ENCODE measurements at regions not wholly inside any gene's neighbourhood (a gene's known extent, or its start where the extent isn't known, plus 50 kb on each side); places are given as distances from the start of the nearest gene placed in this dataset.

DNA sequence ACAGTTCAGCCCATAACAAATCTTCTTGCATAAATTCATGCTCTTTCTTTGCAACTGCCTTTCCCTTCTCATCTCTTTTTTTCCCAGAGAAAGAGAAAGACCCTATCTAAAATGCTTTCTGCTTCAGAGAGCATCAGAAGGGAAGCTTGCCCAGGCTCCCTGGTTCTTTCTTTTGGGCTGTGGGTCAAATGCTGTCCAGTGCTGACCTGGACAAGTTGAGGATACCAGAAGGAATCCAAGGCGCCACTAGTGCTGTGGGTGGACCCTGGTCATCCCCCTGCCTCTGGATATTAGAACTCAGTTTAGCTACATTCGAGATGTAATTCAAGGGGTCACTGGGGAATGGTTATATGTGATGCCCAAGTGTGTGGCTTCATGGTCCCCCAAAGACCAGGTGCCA is 411.6 kb downstream of the RPS24 start:
- no peak overlapping the region for H3K27ac ChIP-seq
- no peak overlapping the region for H3K9ac ChIP-seq (ENCODE audit: insufficient read length)
- TF ChIP-seq FOXP2 (optimal IDR thresholded peaks at IDR 0.05; ENCODE audit: control extremely low read depth, extremely low read length, insufficient read depth) (no peak), EZH2 (IDR thresholded peaks at IDR 0.05) (no peak), POLR2AphosphoS5 (IDR thresholded peaks at IDR 0.05; ENCODE audit: borderline replicate concordance, low read depth, low read length) (no peak)
- H3K4me3 ChIP-seq, result no peak overlapping the region
- no peak for DNase-seq (ENCODE audit: low read depth, low spot score)
- H3K36me3 ChIP-seq (ENCODE audit: insufficient read depth, low read length), result no peaks in the 10 kb centered on the region
- no peaks in the 10 kb centered on the region for H3K9me3 ChIP-seq (ENCODE audit: low read depth, low read length)

DNA sequence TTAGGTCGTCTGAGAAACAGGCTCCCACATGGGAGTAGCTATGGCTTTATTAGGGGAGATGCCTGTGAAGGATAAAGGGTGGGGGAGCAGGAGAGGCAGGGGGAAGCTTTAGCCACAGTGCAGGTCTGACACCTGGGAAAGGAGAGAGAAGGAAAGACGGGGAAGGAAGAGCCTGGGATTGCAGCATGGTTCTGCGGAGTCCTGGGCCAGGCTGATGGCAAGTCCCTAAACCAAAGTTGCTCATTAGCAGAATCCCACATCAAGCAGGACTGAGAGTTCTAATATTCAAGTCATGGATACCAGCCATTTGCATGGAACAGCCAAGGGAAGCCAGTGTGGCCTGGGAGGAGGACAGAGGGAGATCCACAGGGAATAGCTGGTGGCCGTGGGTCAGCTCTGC is 414.8 kb downstream of the RPS24 start:
- TF ChIP-seq POLR2AphosphoS5 (IDR thresholded peaks at IDR 0.05; ENCODE audit: borderline replicate concordance, low read depth, low read length) (no peak), FOXP2 (optimal IDR thresholded peaks at IDR 0.05; ENCODE audit: control extremely low read depth, extremely low read length, insufficient read depth) (no peak), EZH2 (IDR thresholded peaks at IDR 0.05) (no peak)
- no peaks in the 10 kb centered on the region for H3K9me3 ChIP-seq (ENCODE audit: low read depth, low read length)
- H3K27ac ChIP-seq, result no peak overlapping the region
- no peak overlapping the region for H3K9ac ChIP-seq (ENCODE audit: insufficient read length)
- DNase-seq (ENCODE audit: low read depth, low spot score), result no peak
- H3K4me3 ChIP-seq, result no peak overlapping the region
- H3K36me3 ChIP-seq (ENCODE audit: insufficient read depth, low read length), result no peaks in the 10 kb centered on the region

DNA sequence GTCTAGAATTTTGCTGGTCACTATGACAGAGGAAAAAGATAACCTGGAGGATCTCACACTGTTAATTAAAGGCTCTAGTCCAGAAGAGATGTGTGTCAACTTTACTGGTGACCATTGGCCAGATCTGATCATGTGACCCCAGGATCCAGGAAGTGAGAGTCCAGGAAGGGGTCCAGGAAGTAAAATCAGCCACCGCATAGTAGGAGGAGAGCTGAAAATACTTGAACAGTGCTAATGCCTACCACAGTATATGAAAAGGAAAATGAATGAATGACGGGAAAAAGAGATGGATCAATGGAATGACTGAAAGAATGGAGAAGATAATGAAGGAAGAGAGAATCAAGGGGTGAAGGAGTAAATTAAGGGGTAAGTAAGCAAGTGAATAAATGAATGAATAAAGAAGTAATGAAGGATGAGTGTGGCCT is 415.3 kb downstream of the RPS24 start:
- no peak overlapping the region for H3K27ac ChIP-seq
- DNase-seq (ENCODE audit: low read depth, low spot score), result no peak
- no peaks in the 10 kb centered on the region for H3K36me3 ChIP-seq (ENCODE audit: insufficient read depth, low read length)
- H3K4me3 ChIP-seq, result no peak overlapping the region
- no peaks in the 10 kb centered on the region for H3K9me3 ChIP-seq (ENCODE audit: low read depth, low read length)
- no peak for TF ChIP-seq FOXP2 (optimal IDR thresholded peaks at IDR 0.05; ENCODE audit: control extremely low read depth, extremely low read length, insufficient read depth)
- H3K9ac ChIP-seq (ENCODE audit: insufficient read length), result no peak overlapping the region

DNA sequence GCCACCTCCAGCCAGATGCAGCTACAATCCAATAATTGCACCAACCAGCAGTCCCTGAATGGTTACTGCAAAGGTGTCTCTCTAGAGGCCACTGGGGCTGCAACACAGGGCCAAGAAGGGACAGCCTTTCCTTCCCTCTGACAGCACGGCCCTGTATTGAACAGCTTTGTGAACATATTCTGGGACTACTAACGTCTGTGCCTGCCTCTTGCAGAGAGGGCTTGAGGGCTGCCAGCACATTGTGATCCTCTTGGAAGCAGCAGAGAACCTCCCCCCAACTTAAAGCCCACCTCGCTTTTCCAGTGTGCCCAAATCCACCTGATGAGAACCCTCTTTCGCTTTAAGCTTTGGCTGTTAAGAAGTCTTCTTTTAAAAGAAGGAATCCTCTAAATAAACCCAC is 415.9 kb downstream of the RPS24 start:
- Histone ChIP-seq H3K9ac (ENCODE audit: insufficient read length) (no peak overlapping the region), H3K4me3 (no peak overlapping the region), H3K36me3 (ENCODE audit: insufficient read depth, low read length) (no peaks in the 10 kb centered on the region), H3K9me3 (ENCODE audit: low read depth, low read length) (no peaks in the 10 kb centered on the region), H3K27ac (no peak overlapping the region)
- TF ChIP-seq FOXP2 (optimal IDR thresholded peaks at IDR 0.05; ENCODE audit: control extremely low read depth, extremely low read length, insufficient read depth) (no peak), POLR2AphosphoS5 (IDR thresholded peaks at IDR 0.05; ENCODE audit: borderline replicate concordance, low read depth, low read length) (no peak), EZH2 (IDR thresholded peaks at IDR 0.05) (no peak)
- no peak for DNase-seq (ENCODE audit: low read depth, low spot score)

DNA sequence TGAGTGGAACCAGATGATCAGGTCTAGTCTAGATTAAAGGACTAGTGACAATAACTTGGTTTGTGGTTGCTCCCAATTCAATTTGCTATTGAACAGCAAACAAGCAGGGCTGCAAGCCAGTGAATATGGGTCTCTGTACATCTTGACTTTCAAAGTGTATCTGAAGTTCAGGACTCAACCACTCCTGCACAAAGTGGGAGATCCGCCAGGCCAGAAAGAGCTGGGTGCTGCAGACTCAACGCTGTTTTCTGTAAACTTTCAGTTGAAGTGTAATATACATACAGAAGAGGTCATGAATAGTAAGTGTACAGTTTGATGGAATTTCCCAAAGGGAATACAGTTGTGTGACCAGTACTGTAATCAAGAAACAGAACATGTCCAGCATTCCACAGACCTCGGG is 416.6 kb downstream of the RPS24 start:
- no peaks in the 10 kb centered on the region for H3K36me3 ChIP-seq (ENCODE audit: insufficient read depth, low read length)
- H3K27ac ChIP-seq, result no peak overlapping the region
- DNase-seq (ENCODE audit: low read depth, low spot score), result no peak
- H3K4me3 ChIP-seq, result no peak overlapping the region
- TF ChIP-seq EZH2 (IDR thresholded peaks at IDR 0.05) (no peak), FOXP2 (optimal IDR thresholded peaks at IDR 0.05; ENCODE audit: control extremely low read depth, extremely low read length, insufficient read depth) (no peak), POLR2AphosphoS5 (IDR thresholded peaks at IDR 0.05; ENCODE audit: borderline replicate concordance, low read depth, low read length) (no peak)
- H3K9ac ChIP-seq (ENCODE audit: insufficient read length), result no peak overlapping the region
- H3K9me3 ChIP-seq (ENCODE audit: low read depth, low read length), result no peaks in the 10 kb centered on the region

DNA sequence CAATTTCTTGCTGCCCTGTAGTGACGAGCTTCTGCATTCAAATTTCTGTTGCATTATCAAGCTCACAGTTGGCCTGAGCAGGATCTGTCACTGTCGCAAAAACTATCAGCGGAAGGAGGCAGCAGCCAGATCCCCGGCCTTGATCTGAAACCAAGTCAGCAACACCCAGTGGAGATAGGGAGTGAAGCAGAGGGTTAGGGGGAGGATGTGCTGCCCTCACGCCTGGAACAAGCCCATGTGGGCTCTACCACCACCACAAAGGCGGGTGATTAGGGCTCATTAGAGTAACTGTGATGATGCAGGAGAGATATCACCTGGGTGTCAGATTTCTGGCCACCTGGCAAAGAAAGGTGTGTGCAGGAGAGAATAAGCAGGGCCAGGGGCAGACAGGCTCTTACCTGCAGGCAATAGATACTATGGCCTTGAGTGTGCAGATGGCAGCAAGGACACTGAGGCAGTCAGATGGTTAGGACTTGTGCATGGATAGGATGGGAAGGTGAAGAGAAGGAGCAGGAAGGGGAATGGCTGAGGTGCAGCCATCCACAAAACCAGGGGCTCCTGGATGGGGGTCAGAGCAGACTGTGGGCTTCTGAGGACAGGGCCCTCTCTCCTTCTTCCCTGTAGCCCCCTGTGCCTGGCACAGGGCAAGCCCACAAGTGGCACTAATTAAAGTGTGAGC is 417.3 kb downstream of the RPS24 start:
- H3K9ac ChIP-seq (ENCODE audit: insufficient read length), result no peak overlapping the region
- DNase-seq (ENCODE audit: low read depth, low spot score), result no peak
- no peak overlapping the region for H3K4me3 ChIP-seq
- H3K36me3 ChIP-seq (ENCODE audit: insufficient read depth, low read length), result no peaks in the 10 kb centered on the region
- H3K9me3 ChIP-seq (ENCODE audit: low read depth, low read length), result no peaks in the 10 kb centered on the region
- H3K27ac ChIP-seq, result no peak overlapping the region
- TF ChIP-seq POLR2AphosphoS5 (IDR thresholded peaks at IDR 0.05; ENCODE audit: borderline replicate concordance, low read depth, low read length) (no peak), FOXP2 (optimal IDR thresholded peaks at IDR 0.05; ENCODE audit: control extremely low read depth, extremely low read length, insufficient read depth) (no peak), EZH2 (IDR thresholded peaks at IDR 0.05) (no peak)

DNA sequence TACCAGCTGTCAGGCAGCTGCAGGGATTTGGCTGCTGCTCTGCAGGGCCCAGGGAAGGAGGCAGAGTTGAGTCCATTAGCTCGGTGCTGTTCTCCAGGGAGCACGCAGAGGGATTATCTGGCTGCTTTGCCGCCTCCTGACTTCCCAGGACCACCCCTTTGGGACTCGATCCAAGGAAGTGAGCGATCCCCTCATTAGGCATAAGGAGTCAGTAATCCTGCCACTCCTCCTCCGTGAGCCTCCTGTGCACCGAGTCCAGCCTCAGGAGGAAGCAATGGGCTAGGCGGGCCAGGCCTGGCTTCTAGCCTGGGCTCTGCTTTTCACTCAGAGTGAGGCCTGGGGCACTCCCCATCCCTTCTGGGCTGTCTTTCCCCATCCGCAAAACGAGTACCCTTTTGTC is 417.9 kb downstream of the RPS24 start:
- no peak for DNase-seq (ENCODE audit: low read depth, low spot score)
- no peaks in the 10 kb centered on the region for H3K36me3 ChIP-seq (ENCODE audit: insufficient read depth, low read length)
- no peak overlapping the region for H3K4me3 ChIP-seq
- no peak for TF ChIP-seq FOXP2 (optimal IDR thresholded peaks at IDR 0.05; ENCODE audit: control extremely low read depth, extremely low read length, insufficient read depth)
- TF ChIP-seq POLR2AphosphoS5 (IDR thresholded peaks at IDR 0.05; ENCODE audit: borderline replicate concordance, low read depth, low read length), result no peak
- TF ChIP-seq EZH2 (IDR thresholded peaks at IDR 0.05), result no peak
- H3K9me3 ChIP-seq (ENCODE audit: low read depth, low read length), result no peaks in the 10 kb centered on the region
- no peak overlapping the region for H3K9ac ChIP-seq (ENCODE audit: insufficient read length)
- no peak overlapping the region for H3K27ac ChIP-seq

DNA sequence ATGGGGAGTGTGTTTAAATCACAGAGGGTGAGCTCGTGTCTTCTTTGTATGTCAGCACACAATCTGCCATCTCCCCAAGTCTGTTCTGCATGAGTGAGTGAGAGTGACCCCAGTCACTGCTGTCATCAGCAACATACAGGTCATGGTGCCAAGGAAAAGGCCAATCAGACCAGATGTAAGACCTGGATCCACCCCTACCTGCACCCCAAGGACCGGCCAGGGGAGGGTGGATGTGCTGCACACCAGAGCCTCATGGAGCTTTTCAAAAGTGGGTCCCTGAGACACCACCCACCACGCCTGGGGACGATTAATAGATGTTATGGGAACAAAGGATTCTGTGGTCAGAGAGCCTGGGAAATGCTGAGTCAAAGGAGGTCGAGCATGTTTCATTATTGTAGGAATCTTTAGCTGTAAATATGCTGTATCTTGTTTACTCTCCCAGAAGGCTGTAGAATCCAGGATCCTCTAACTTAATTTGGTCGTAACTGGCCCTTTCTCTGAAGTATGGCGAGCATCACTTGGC is 420.5 kb downstream of the RPS24 start:
- no peaks in the 10 kb centered on the region for H3K9me3 ChIP-seq (ENCODE audit: low read depth, low read length)
- TF ChIP-seq POLR2AphosphoS5 (IDR thresholded peaks at IDR 0.05; ENCODE audit: borderline replicate concordance, low read depth, low read length) (no peak), EZH2 (IDR thresholded peaks at IDR 0.05) (no peak), FOXP2 (optimal IDR thresholded peaks at IDR 0.05; ENCODE audit: control extremely low read depth, extremely low read length, insufficient read depth) (no peak)
- no peak overlapping the region for H3K27ac ChIP-seq
- no peak for DNase-seq (ENCODE audit: low read depth, low spot score)
- H3K9ac ChIP-seq (ENCODE audit: insufficient read length), result no peak overlapping the region
- H3K4me3 ChIP-seq, result no peak overlapping the region
- no peaks in the 10 kb centered on the region for H3K36me3 ChIP-seq (ENCODE audit: insufficient read depth, low read length)

DNA sequence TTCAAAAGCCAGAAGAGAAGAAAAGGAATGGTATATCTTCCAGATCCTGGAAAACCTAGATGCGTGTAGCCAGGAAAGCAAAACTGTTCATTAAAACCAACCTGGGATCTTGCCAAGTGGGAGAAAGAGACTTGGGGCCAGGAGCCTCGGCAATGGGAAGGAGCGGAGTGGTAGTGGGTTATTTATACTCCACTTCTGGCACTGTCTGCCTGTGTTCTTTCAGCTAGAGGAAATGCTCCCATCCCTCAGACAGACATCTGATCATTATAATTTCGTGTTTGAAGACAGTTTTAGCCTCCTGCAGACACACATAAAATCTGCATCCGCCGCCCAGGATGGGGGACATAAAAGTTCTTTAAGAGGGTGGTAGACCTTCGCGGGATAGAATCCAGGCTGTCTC is 421.6 kb downstream of the RPS24 start:
- no peak overlapping the region for H3K9ac ChIP-seq (ENCODE audit: insufficient read length)
- no peak for DNase-seq (ENCODE audit: low read depth, low spot score)
- TF ChIP-seq EZH2 (IDR thresholded peaks at IDR 0.05) (no peak), FOXP2 (optimal IDR thresholded peaks at IDR 0.05; ENCODE audit: control extremely low read depth, extremely low read length, insufficient read depth) (no peak), POLR2AphosphoS5 (IDR thresholded peaks at IDR 0.05; ENCODE audit: borderline replicate concordance, low read depth, low read length) (no peak)
- no peaks in the 10 kb centered on the region for H3K36me3 ChIP-seq (ENCODE audit: insufficient read depth, low read length)
- H3K4me3 ChIP-seq, result no peak overlapping the region
- H3K9me3 ChIP-seq (ENCODE audit: low read depth, low read length), result no peaks in the 10 kb centered on the region
- no peak overlapping the region for H3K27ac ChIP-seq

All from SK-N-MC (cell line).